ENCODE measurements at regions not wholly inside any gene's neighbourhood (a gene's known extent, or its start where the extent isn't known, plus 50 kb on each side); places are given as distances from the start of the nearest gene placed in this dataset.

DNA sequence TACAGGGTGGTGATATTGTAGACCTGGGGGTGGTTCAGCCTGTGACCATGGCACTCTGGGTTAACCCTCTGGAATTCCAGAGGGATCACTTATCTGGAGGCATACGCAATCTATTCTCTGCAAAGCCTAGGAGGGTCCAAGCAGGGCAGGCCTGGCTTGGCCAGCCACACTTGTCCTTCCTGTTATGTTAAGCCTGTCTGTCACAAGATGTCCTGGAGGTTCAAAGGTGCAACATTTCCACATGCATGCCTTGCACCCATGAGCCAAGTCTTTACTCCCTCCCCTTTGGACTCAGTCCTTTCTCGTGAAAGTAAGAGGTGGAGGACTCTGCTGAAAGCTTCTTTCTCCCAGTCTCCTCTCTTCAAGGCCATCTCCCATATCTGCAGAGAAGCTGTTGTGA, 345.1 kb downstream of the HHIPL2 start:
- no TSS peak for BruUV-seq (replicated peaks)
- H3K27ac ChIP-seq (ENCODE audit: low read depth, low read length) = no peak overlapping the region
- H3K27me3 ChIP-seq (ENCODE audit: insufficient read depth, low read length) = no peaks in the 10 kb centered on the region
- no peaks in the 10 kb centered on the region for H3K9me2 ChIP-seq (ENCODE audit: insufficient read depth)
- no peak overlapping the region for H3K4me2 ChIP-seq (ENCODE audit: low read length)
- TF ChIP-seq, protein P1, sequence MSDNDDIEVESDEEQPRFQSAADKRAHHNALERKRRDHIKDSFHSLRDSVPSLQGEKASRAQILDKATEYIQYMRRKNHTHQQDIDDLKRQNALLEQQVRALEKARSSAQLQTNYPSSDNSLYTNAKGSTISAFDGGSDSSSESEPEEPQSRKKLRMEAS (IDR thresholded peaks at IDR 0.05) = no peak
- TF ChIP-seq SIN3A (IDR thresholded peaks at IDR 0.05; ENCODE audit: low read depth) = no peak
- no peak for TF ChIP-seq SRF (IDR thresholded peaks at IDR 0.05; ENCODE audit: low read depth)
- TF ChIP-seq EZH2phosphoT487 (IDR thresholded peaks at IDR 0.05; ENCODE audit: borderline replicate concordance) = no peak
- no peak for TF ChIP-seq YY1 (IDR thresholded peaks at IDR 0.05; ENCODE audit: extremely low read depth, insufficient replicate concordance, low read depth, low read length)
- TF ChIP-seq, protein P2, sequence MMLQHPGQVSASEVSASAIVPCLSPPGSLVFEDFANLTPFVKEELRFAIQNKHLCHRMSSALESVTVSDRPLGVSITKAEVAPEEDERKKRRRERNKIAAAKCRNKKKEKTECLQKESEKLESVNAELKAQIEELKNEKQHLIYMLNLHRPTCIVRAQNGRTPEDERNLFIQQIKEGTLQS (IDR thresholded peaks at IDR 0.05) = no peak
- no peak for TF ChIP-seq ZNF274 (IDR thresholded peaks at IDR 0.05; ENCODE audit: low read depth, low read length)
- TF ChIP-seq JUND (IDR thresholded peaks at IDR 0.05) = no peak
- no peak for TF ChIP-seq RAD21 (IDR thresholded peaks at IDR 0.05; ENCODE audit: low read depth)
- TF ChIP-seq, protein P3, sequence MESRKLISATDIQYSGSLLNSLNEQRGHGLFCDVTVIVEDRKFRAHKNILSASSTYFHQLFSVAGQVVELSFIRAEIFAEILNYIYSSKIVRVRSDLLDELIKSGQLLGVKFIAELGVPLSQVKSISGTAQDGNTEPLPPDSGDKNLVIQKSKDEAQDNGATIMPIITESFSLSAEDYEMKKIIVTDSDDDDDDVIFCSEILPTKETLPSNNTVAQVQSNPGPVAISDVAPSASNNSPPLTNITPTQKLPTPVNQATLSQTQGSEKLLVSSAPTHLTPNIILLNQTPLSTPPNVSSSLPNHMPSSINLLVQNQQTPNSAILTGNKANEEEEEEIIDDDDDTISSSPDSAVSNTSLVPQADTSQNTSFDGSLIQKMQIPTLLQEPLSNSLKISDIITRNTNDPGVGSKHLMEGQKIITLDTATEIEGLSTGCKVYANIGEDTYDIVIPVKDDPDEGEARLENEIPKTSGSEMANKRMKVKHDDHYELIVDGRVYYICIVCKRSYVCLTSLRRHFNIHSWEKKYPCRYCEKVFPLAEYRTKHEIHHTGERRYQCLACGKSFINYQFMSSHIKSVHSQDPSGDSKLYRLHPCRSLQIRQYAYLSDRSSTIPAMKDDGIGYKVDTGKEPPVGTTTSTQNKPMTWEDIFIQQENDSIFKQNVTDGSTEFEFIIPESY (IDR thresholded peaks at IDR 0.05; ENCODE audit: extremely low read depth, insufficient replicate concordance, low read length) = no peak
- no peak for TF ChIP-seq ZFX (IDR thresholded peaks at IDR 0.05)
- TF ChIP-seq FOSL1 (IDR thresholded peaks at IDR 0.05; ENCODE audit: low read depth) = no peak
- TF ChIP-seq POLR2A (IDR thresholded peaks at IDR 0.05; ENCODE audit: borderline replicate concordance, extremely low read depth, insufficient read depth, insufficient read length) = no peak
- no peak for TF ChIP-seq POLR2AphosphoS5 (IDR thresholded peaks at IDR 0.05; ENCODE audit: low read depth, low read length)
- H2AFZ ChIP-seq (ENCODE audit: low read depth, low read length, poor library complexity, severe bottlenecking) = no peak overlapping the region
- no peak overlapping the region for H3K4me3 ChIP-seq (replicated peaks in 1 of 2; ENCODE audit: low read depth in 1 of 2, low read length in 2 of 2)
- no peaks in the 10 kb centered on the region for H3K36me3 ChIP-seq (ENCODE audit: control insufficient read depth in 1 of 2, insufficient read depth in 2 of 2, low read length in 2 of 2)
- ChIA-PET CTCF (no interaction called here), POLR2A (no interaction called here), RAD21 (ENCODE audit: low non-redundant PET in 1 of 2, low total read pairs in 2 of 2, uncharacterized antibody in 2 of 2, unreplicated experiment in 2 of 2) (no interaction called here)
- ATAC-seq = no peak
- intact Hi-C loops (cut with micrococcal nuclease) = no loop called here
- no peak for DNase-seq (ENCODE audit: low read depth, low spot score)
- no peaks in the 10 kb centered on the region for H3K9me3 ChIP-seq (ENCODE audit: control insufficient read depth in 1 of 2, insufficient read depth in 1 of 2, low read depth in 1 of 2, low read length in 2 of 2)
- no peaks in the 10 kb centered on the region for H4K20me1 ChIP-seq (ENCODE audit: insufficient read depth)
- no peak overlapping the region for H3K9ac ChIP-seq (ENCODE audit: low read length)
- no peaks in the 10 kb centered on the region for H3K4me1 ChIP-seq (ENCODE audit: control insufficient read depth in 1 of 2, insufficient read depth in 2 of 2, low read length in 2 of 2)
- no peaks in the 10 kb centered on the region for H3K79me2 ChIP-seq (ENCODE audit: insufficient read depth, low read length)

Data from HCT116 (cell line).